Skeletal muscle tissue (tissue), 3 donors: ENCODE measurements at regions not wholly inside any gene's neighbourhood (a gene's known extent, or its start where the extent isn't known, plus 50 kb on each side); places are given as distances from the start of the nearest gene placed in this dataset.

Source experiments
- H3K27ac ChIP-seq: one replicate; pipeline ENCODE4 v1.7.0; 2013; ENCODE audit warnings: mild to moderate bottlenecking, low read depth, low read length, inconsistent platforms
- H3K27me3 ChIP-seq, 3 donors: one replicate each; pipeline ENCODE4 v1.7.0; 2013; ENCODE audit warnings: low read length in 3 of 3; ENCODE audit not compliant: control insufficient read depth in 3 of 3, insufficient read depth in 3 of 3
- H3K36me3 ChIP-seq, 3 donors: one replicate each; pipeline ENCODE4 v1.7.0; 2013; ENCODE audit warnings: low read length in 3 of 3; ENCODE audit not compliant: control insufficient read depth in 3 of 3, insufficient read depth in 3 of 3
- H3K4me1 ChIP-seq, 3 donors: one replicate each; pipeline ENCODE4 v1.7.0; 2013; ENCODE audit warnings: low read length in 3 of 3, mild to moderate bottlenecking in 3 of 3; ENCODE audit not compliant: control insufficient read depth in 3 of 3, insufficient read depth in 3 of 3
- H3K4me3 ChIP-seq, 3 donors: one replicate each; pipeline ENCODE4 v1.7.0; 2013; ENCODE audit warnings: low read length in 3 of 3
- H3K9ac ChIP-seq, 3 donors: one replicate each; pipeline ENCODE4 v1.7.0; 2013; ENCODE audit warnings: low read length in 3 of 3, mild to moderate bottlenecking in 3 of 3, moderate library complexity in 2 of 3, low read depth in 1 of 3
- H3K9me3 ChIP-seq, 3 donors: one replicate each; pipeline ENCODE4 v1.7.0; 2013; ENCODE audit warnings: low read length in 3 of 3; ENCODE audit not compliant: control insufficient read depth in 3 of 3
- donor health status: Osteomylitis.

DNA sequence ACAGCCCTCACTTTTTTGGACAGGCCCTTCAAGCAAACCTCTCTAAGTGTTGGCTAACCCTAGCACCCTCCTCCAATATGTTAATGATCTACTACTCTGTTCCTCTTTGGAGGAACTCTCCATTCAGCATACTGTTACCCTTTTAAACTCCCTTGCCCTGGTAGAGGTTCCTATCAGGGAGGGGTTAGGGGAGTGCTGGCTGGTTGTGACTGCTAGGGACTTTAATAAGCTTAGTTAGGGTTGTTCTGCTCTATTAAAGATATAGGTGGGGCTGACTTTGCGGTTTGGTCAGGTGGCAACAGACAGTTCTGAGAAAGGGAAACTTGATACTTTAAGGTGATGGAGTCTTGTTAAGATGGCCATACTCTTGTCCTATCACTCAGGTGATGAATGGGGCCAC is 301.5 kb upstream of the FBXO33 start:
- no peaks in the 10 kb centered on the region for H3K36me3 ChIP-seq
- no peaks in the 10 kb centered on the region for H3K27me3 ChIP-seq
- no peaks in the 10 kb centered on the region for H3K4me1 ChIP-seq
- H3K4me3 ChIP-seq, result no peak overlapping the region
- H3K9me3 ChIP-seq, result no peaks in the 10 kb centered on the region
- H3K27ac ChIP-seq, result no peak overlapping the region
- no peak overlapping the region for H3K9ac ChIP-seq

DNA sequence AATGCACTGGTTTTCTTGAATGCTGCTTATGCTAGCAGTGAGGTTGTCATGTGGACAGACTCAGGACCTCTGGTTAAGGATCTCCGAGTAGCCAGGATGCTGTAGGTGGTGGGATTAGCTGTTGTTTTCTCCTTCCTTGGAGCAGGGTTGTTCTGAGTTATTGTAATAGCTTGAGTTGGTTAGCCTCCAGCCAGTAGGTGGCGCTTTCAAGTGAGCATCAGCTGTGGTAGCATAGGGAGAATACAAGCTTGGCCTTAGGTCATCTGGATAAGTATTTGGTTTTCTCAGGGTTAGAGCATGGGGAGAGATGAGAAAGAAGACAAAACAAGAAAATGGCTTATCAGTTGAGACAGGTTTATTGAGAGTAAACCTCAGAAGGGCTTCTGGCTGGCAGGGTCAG is 299.7 kb upstream of the FBXO33 start:
- H3K9me3 ChIP-seq, result no peaks in the 10 kb centered on the region
- no peaks in the 10 kb centered on the region for H3K27me3 ChIP-seq
- no peak overlapping the region for H3K27ac ChIP-seq
- H3K4me1 ChIP-seq, result no peaks in the 10 kb centered on the region
- H3K4me3 ChIP-seq, result no peak overlapping the region
- no peaks in the 10 kb centered on the region for H3K36me3 ChIP-seq
- H3K9ac ChIP-seq, result no peak overlapping the region

GRCh38 chr14:39726563-39726962 is 294.3 kb upstream of the FBXO33 start:
- Histone ChIP-seq H3K4me3 (no peak overlapping the region), H3K27me3 (no peaks in the 10 kb centered on the region), H3K27ac (no peak overlapping the region), H3K4me1 (no peaks in the 10 kb centered on the region), H3K9ac (no peak overlapping the region), H3K36me3 (no peaks in the 10 kb centered on the region), H3K9me3 (no peaks in the 10 kb centered on the region)

DNA sequence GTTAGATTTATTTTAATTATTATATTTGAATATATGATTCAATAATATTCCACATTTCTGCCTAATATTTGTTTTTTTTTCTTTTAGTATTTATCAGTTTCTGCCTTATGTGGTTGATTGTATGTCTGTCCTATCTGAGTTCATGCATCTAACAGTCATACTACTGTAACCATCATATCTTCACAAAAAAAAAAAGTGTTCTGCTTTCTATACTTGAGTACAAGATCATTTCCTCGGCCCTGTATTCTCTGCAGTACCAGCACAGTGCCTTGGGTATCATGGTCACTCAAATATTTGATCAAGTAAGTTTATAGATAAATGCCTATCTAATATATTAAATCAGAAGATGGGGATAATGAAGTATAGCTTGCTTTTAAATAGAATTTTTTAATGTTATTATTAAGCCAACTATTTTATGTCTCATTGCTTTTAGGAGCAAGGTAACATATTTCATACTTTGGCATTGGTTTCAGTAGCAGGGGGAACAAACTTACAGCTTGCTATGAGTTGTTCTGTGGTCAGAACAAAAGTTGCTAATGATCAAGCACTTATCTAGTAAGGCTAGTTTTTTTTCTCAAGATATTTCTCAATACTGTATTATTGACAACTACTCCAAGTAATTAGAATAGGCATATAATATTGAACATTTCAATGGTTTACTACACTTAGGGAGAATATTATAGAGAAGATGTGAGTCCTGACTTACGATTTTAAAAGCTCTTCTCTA is 290.5 kb upstream of the FBXO33 start:
- Histone ChIP-seq H3K4me1 (no peaks in the 10 kb centered on the region), H3K4me3 (no peak overlapping the region), H3K36me3 (no peaks in the 10 kb centered on the region), H3K9me3 (no peaks in the 10 kb centered on the region), H3K27ac (no peak overlapping the region), H3K9ac (no peak overlapping the region), H3K27me3 (no peaks in the 10 kb centered on the region)

DNA sequence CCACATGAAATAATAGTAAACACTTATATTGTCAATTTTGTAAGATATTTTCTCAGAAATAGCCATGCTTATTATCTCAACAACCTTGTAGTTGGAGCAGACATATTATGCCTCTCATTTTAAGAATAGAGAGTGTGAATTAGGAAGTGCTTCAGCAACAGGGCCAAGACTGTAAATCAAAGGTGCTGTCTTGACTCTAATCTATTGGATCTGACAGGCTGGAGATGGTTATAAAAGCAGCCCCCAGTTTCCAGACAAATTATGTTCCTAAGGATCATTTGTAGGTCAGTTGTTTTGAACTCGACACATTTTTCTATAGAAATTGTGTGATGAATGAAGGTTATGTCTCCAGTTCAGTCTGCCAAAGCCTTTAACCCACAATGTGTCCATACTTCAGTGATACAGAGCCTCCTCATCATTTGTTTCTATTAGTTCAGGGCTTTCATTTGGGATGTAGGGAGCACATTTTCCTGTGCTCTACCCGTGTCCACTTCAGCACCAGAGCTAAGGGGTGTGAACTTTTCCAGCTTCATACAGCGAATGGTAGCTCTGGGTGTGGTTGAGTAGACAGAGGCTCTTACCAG is 284.8 kb upstream of the FBXO33 start:
- Histone ChIP-seq H3K27me3 (no peaks in the 10 kb centered on the region), H3K9ac (no peak overlapping the region), H3K4me3 (no peak overlapping the region), H3K36me3 (no peaks in the 10 kb centered on the region), H3K4me1 (no peaks in the 10 kb centered on the region), H3K27ac (no peak overlapping the region), H3K9me3 (no peaks in the 10 kb centered on the region)

DNA sequence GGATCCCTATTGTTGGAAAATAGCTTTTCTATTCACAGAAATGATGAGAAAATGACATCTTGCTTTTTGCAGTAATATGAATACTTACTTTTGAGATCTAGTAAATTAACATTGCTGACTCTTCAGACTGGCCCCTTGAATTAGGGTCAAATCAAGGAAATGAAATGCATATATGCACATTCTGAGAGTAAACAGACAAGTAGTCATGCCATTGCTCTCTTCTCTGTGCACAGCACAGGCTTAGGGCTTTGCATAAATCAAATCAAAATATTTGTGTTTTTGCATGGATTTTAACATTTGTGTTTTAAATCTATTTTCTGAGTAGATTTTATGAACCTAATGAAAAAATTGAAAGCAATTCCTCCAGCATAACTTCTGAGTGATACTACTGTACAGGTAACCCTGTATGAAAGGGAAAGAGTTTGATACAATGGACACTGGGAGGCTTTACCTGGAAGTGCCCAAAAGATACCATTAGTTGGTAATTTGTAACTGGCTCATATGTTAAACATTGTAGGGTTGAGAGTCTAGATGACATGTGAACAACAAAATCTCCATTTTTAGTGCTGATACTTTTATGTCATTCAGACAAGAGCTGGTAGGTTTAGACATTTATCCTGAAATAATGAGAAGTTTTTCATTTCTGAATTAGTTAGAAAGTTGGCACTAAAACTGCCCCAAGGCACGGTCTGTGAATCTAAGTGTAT is 280.2 kb upstream of the FBXO33 start:
- no peak overlapping the region for H3K4me3 ChIP-seq
- H3K9me3 ChIP-seq, result no peaks in the 10 kb centered on the region
- H3K9ac ChIP-seq, result no peak overlapping the region
- H3K4me1 ChIP-seq, result no peaks in the 10 kb centered on the region
- no peak overlapping the region for H3K27ac ChIP-seq
- H3K27me3 ChIP-seq, result no peaks in the 10 kb centered on the region
- no peaks in the 10 kb centered on the region for H3K36me3 ChIP-seq

DNA sequence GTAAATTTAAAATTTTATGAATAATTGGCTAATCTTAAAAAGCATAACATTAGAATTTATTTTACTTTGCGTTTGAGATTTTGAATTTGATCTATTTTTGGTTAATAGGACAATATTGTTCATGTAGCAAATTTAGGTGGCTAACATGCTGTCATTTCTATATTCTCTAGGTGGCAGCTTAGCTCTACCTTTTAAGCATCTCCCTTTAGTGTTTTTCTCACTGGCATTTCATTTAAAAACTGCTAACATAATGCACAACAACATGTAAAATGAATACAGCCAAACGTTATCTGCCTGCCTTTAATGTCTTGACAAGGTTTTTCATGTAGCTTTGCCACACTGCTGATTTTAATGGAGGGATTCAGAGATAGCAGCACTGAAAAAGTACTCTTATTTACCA is 272.4 kb upstream of the FBXO33 start:
- Histone ChIP-seq H3K9me3 (no peaks in the 10 kb centered on the region), H3K36me3 (no peaks in the 10 kb centered on the region), H3K27me3 (no peaks in the 10 kb centered on the region), H3K9ac (no peak overlapping the region), H3K4me3 (no peak overlapping the region), H3K27ac (no peak overlapping the region), H3K4me1 (no peaks in the 10 kb centered on the region)

- Histone ChIP-seq H3K9me3 (no peaks in the 10 kb centered on the region), H3K36me3 (no peaks in the 10 kb centered on the region), H3K27me3 (no peaks in the 10 kb centered on the region), H3K4me3 (no peak overlapping the region), H3K27ac (no peak overlapping the region), H3K9ac (no peak overlapping the region), H3K4me1 (no peaks in the 10 kb centered on the region)
These were observed 262.1 kb upstream of the FBXO33 start for GRCh38 chr14:39694341-39694740.

DNA sequence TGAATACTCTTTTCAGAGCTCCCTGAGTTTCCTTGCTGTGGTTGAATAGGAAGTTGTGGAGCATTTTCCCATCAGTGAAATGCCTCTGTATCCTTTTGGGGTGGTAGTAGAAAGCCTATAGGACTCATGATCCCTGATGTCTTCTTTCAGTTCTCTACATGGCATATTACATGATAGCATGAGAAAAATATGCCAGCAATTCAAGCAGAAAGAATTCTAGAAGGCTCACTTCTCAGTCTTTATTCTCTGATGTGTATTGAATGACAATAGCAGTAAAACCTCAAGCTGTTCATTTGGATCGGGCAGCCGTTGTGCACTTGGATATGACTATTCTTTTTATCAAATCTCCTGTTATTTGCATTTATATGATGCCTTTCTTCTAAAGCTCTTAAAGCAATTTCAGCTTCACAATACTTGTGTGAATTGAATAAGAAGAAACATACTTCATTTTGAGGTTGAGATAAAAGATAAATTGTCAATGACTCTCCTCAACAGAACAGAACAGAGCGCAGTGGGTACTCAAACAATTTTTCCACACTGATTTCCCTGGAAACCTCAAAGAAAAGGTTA is 251.5 kb upstream of the FBXO33 start:
- no peak overlapping the region for H3K9ac ChIP-seq
- no peaks in the 10 kb centered on the region for H3K27me3 ChIP-seq
- no peaks in the 10 kb centered on the region for H3K9me3 ChIP-seq
- no peak overlapping the region for H3K4me3 ChIP-seq
- no peaks in the 10 kb centered on the region for H3K4me1 ChIP-seq
- no peak overlapping the region for H3K27ac ChIP-seq
- no peaks in the 10 kb centered on the region for H3K36me3 ChIP-seq

GRCh38 chr14:39682582-39682981 is 250.3 kb upstream of the FBXO33 start:
- Histone ChIP-seq H3K36me3 (no peaks in the 10 kb centered on the region), H3K9ac (no peak overlapping the region), H3K9me3 (no peaks in the 10 kb centered on the region), H3K4me3 (no peak overlapping the region), H3K4me1 (no peaks in the 10 kb centered on the region), H3K27ac (no peak overlapping the region), H3K27me3 (no peaks in the 10 kb centered on the region)
